Vagina (tissue), 2 donors: ENCODE measurements at regions not wholly inside any gene's neighbourhood (a gene's known extent, or its start where the extent isn't known, plus 50 kb on each side); places are given as distances from the start of the nearest gene placed in this dataset.

Experiments
- POLR2A ChIP-seq, 2 donors: fragments of 450-650 bp; IDR thresholded peaks; one replicate each; pipeline ENCODE4 v1.6.1; 2017; ENCODE audit warnings: antibody characterized with exemption in 2 of 2, mild to moderate bottlenecking in 2 of 2, moderate library complexity in 2 of 2
- TF ChIP-seq, protein P1 (sequence below), 3 experiments: fragments of 450-650 bp in 2 of 3; fragments of 200-600 bp in 1 of 3; sonication (generic) in 1 of 3; IDR thresholded peaks; one replicate each; pipeline ENCODE4 v1.5.1; 2017 to 2019; ENCODE audit warnings: antibody characterized with exemption in 3 of 3, mild to moderate bottlenecking in 2 of 3, moderate library complexity in 2 of 3

DNA sequence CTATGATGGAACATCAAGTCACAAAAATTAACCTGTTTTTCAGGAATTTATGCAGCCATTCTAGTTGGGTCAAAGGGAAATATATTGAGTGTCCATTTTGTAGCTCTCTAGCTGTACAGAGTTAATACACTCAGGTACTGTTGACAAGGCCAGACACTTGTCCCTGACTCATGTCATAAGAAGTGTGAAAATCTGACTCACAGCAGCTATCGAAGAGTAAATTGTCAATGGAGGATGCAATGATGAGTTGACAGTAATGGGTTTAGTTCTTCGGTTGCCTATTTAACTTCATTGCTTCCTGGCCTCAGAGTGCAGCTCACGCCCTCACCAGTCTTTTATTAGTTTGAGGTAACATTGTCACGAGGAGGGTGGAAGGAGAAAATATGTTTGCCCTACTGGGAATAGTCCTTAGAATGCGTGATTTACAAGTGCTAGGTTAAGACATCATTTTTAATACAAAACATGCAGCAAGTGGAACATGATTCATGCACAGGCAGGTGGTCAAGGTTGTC is 255.1 kb downstream of the XPNPEP1 start:
- TF ChIP-seq POLR2A (IDR thresholded peaks at IDR 0.05): no peak
- TF ChIP-seq, protein P1, sequence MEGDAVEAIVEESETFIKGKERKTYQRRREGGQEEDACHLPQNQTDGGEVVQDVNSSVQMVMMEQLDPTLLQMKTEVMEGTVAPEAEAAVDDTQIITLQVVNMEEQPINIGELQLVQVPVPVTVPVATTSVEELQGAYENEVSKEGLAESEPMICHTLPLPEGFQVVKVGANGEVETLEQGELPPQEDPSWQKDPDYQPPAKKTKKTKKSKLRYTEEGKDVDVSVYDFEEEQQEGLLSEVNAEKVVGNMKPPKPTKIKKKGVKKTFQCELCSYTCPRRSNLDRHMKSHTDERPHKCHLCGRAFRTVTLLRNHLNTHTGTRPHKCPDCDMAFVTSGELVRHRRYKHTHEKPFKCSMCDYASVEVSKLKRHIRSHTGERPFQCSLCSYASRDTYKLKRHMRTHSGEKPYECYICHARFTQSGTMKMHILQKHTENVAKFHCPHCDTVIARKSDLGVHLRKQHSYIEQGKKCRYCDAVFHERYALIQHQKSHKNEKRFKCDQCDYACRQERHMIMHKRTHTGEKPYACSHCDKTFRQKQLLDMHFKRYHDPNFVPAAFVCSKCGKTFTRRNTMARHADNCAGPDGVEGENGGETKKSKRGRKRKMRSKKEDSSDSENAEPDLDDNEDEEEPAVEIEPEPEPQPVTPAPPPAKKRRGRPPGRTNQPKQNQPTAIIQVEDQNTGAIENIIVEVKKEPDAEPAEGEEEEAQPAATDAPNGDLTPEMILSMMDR (IDR thresholded peaks at IDR 0.05): no peak
